ENCODE measurements at regions not wholly inside any gene's neighbourhood (a gene's known extent, or its start where the extent isn't known, plus 50 kb on each side); places are given as distances from the start of the nearest gene placed in this dataset.

DNA sequence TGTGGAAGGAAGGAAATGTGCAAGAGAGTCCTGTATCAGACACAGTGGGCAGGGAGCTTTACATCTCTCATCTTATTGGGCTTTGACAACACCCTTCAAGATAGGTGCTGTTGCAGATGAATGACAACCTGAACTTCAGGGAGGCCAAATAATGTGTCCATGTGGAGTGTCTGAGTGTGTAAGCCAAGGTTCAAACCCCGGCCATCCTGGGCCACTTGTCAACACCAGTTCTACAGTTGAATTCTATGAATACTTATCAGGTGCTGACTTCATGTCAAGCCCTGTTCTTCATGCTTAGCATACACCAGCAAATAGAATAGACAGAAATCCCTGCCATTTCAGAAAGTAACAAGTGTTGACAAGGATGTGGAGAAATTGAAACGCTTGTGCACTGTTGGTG is 354.4 kb downstream of the KCNRG start:
- Histone ChIP-seq H3K36me3 (ENCODE audit: control insufficient read depth, insufficient read depth, low read length) (no peaks in the 10 kb centered on the region), H3K4me1 (ENCODE audit: control insufficient read depth, insufficient read depth, low read length) (peaks cover 15% of the 10 kb centered on the region), H3K9ac (ENCODE audit: low read length) (no peak overlapping the region), H3K9me3 (ENCODE audit: control insufficient read depth, low read length) (no peaks in the 10 kb centered on the region), H3K27me3 (ENCODE audit: control insufficient read depth, insufficient read depth, low read length) (peaks cover 4% of the 10 kb centered on the region), H3K4me3 (ENCODE audit: low read length) (no peak overlapping the region)

GRCh38 chr13:50370303-50370950 is 355.2 kb downstream of the KCNRG start:
- H3K36me3 ChIP-seq (ENCODE audit: control insufficient read depth, insufficient read depth, low read length) = no peaks in the 10 kb centered on the region
- H3K9me3 ChIP-seq (ENCODE audit: control insufficient read depth, low read length) = no peaks in the 10 kb centered on the region
- no peak overlapping the region for H3K9ac ChIP-seq (ENCODE audit: low read length)
- peaks cover 4% of the 10 kb centered on the region for H3K27me3 ChIP-seq (ENCODE audit: control insufficient read depth, insufficient read depth, low read length)
- H3K4me1 ChIP-seq (ENCODE audit: control insufficient read depth, insufficient read depth, low read length) = peaks cover 9% of the 10 kb centered on the region
- H3K4me3 ChIP-seq (ENCODE audit: low read length) = no peak overlapping the region

DNA sequence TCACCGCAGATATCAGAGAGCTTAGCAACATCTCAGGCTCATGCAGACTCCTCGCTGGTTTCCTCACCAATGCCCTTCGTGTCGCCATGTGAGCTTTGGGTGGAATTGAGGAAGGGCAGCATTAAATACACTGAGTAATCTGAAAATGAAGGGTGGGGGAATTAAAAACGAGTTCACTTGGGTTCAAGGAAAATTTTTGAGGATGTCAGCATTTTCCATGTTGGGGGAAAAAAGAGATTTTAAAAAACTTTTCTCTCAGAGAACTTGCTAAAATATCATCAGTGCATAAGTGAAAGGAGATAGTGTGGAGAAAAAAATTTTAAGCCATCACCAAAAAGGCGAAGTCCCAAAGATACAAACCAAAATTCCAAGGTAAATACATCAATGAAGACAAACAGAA is 359.3 kb downstream of the KCNRG start:
- H3K36me3 ChIP-seq (ENCODE audit: control insufficient read depth, insufficient read depth, low read length) = no peaks in the 10 kb centered on the region
- H3K4me3 ChIP-seq (ENCODE audit: low read length) = no peak overlapping the region
- no peak overlapping the region for H3K9ac ChIP-seq (ENCODE audit: low read length)
- H3K9me3 ChIP-seq (ENCODE audit: control insufficient read depth, low read length) = no peaks in the 10 kb centered on the region
- peaks cover 6% of the 10 kb centered on the region for H3K27me3 ChIP-seq (ENCODE audit: control insufficient read depth, insufficient read depth, low read length)
- no peaks in the 10 kb centered on the region for H3K4me1 ChIP-seq (ENCODE audit: control insufficient read depth, insufficient read depth, low read length)

DNA sequence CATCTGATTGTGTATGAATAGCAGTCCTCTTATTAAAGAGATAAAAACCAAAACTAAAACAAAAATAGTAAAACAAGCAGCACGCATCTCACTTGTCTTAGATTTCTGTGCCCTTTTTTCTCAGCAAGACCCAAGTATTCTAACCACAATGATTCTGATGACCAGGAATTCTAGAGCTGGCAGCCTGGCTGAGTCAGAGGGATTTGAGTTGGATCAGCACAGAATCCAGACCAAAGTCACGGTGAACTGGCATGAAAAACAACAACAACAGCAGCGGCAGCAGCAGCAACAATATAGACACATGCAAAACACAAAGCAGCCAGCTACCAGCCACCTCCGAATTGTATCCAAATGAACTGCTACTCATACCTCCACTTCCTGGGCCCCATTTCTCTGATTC is 360.5 kb downstream of the KCNRG start:
- Histone ChIP-seq H3K4me3 (ENCODE audit: low read length) (no peak overlapping the region), H3K27me3 (ENCODE audit: control insufficient read depth, insufficient read depth, low read length) (peaks cover 7% of the 10 kb centered on the region), H3K9ac (ENCODE audit: low read length) (no peak overlapping the region), H3K9me3 (ENCODE audit: control insufficient read depth, low read length) (no peaks in the 10 kb centered on the region), H3K4me1 (ENCODE audit: control insufficient read depth, insufficient read depth, low read length) (no peaks in the 10 kb centered on the region), H3K36me3 (ENCODE audit: control insufficient read depth, insufficient read depth, low read length) (no peaks in the 10 kb centered on the region)

- Histone ChIP-seq H3K27me3 (ENCODE audit: control insufficient read depth, insufficient read depth, low read length) (peaks cover 3% of the 10 kb centered on the region), H3K9me3 (ENCODE audit: control insufficient read depth, low read length) (no peaks in the 10 kb centered on the region), H3K36me3 (ENCODE audit: control insufficient read depth, insufficient read depth, low read length) (no peaks in the 10 kb centered on the region), H3K4me3 (ENCODE audit: low read length) (no peak overlapping the region), H3K4me1 (ENCODE audit: control insufficient read depth, insufficient read depth, low read length) (no peaks in the 10 kb centered on the region), H3K9ac (ENCODE audit: low read length) (no peak overlapping the region)
Measured at GRCh38 chr13:50376895-50377575, 361.8 kb downstream of the KCNRG start.

- Histone ChIP-seq H3K4me3 (ENCODE audit: low read length) (no peak overlapping the region), H3K9ac (ENCODE audit: low read length) (no peak overlapping the region), H3K36me3 (ENCODE audit: control insufficient read depth, insufficient read depth, low read length) (no peaks in the 10 kb centered on the region), H3K4me1 (ENCODE audit: control insufficient read depth, insufficient read depth, low read length) (no peaks in the 10 kb centered on the region), H3K9me3 (ENCODE audit: control insufficient read depth, low read length) (no peaks in the 10 kb centered on the region), H3K27me3 (ENCODE audit: control insufficient read depth, insufficient read depth, low read length) (peaks cover 3% of the 10 kb centered on the region)
Measured at GRCh38 chr13:50377726-50378270, 362.6 kb downstream of the KCNRG start.

DNA sequence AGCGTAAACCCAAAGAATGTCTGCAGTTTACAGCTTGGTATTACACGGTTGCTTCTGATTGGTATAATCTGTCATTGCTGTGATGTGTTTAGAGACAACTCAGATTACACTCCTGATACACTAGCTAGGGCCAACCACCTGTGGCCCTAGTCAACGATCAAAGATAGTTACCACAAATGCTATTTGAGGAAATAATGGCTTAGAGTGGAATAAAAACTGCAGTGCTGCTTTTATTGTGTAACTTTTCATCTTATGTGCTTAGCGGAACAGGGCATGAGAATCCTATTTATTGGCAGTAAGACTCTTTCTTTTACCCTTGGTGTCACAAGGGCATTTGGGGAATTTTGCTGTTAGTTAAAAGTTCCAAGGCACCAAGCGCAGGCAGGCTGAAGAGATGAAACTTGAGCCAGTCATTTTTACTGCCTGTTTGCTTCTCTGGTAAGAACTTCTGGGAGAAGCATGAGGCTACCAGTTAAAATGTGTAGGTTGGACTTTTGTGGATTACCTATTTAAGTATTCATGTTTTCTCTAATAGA is 363.3 kb downstream of the KCNRG start:
- no peaks in the 10 kb centered on the region for H3K4me1 ChIP-seq (ENCODE audit: control insufficient read depth, insufficient read depth, low read length)
- no peak overlapping the region for H3K4me3 ChIP-seq (ENCODE audit: low read length)
- H3K36me3 ChIP-seq (ENCODE audit: control insufficient read depth, insufficient read depth, low read length) = no peaks in the 10 kb centered on the region
- H3K9ac ChIP-seq (ENCODE audit: low read length) = no peak overlapping the region
- peaks cover 3% of the 10 kb centered on the region for H3K27me3 ChIP-seq (ENCODE audit: control insufficient read depth, insufficient read depth, low read length)
- H3K9me3 ChIP-seq (ENCODE audit: control insufficient read depth, low read length) = no peaks in the 10 kb centered on the region

DNA sequence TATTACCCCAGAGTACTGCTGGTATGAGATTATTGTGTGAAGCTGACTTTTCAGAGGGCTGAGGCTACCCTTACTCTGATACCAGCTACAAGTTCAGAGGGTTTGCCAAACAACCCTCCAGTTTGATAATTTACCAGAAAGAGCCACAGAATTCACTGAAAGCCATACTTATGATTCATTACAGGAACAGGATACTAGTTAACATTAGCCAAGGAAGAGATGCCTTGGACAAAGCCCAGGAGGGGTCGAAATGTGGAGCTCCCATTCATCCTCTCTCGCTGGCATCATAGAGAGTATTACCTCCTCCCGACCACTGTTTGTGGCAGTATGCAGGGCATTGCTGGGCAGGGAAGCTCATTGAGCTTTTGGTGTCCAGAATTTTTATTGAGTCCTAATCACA is 364.3 kb downstream of the KCNRG start:
- Histone ChIP-seq H3K9ac (ENCODE audit: low read length) (no peak overlapping the region), H3K4me3 (ENCODE audit: low read length) (no peak overlapping the region), H3K4me1 (ENCODE audit: control insufficient read depth, insufficient read depth, low read length) (no peaks in the 10 kb centered on the region), H3K36me3 (ENCODE audit: control insufficient read depth, insufficient read depth, low read length) (no peaks in the 10 kb centered on the region), H3K9me3 (ENCODE audit: control insufficient read depth, low read length) (no peaks in the 10 kb centered on the region), H3K27me3 (ENCODE audit: control insufficient read depth, insufficient read depth, low read length) (peaks cover 3% of the 10 kb centered on the region)

GRCh38 chr13:50380905-50381304 is 365.7 kb downstream of the KCNRG start:
- no peak overlapping the region for H3K4me3 ChIP-seq (ENCODE audit: low read length)
- H3K36me3 ChIP-seq (ENCODE audit: control insufficient read depth, insufficient read depth, low read length) = no peaks in the 10 kb centered on the region
- H3K9me3 ChIP-seq (ENCODE audit: control insufficient read depth, low read length) = no peaks in the 10 kb centered on the region
- H3K27me3 ChIP-seq (ENCODE audit: control insufficient read depth, insufficient read depth, low read length) = peaks cover 3% of the 10 kb centered on the region
- H3K4me1 ChIP-seq (ENCODE audit: control insufficient read depth, insufficient read depth, low read length) = no peaks in the 10 kb centered on the region
- H3K9ac ChIP-seq (ENCODE audit: low read length) = no peak overlapping the region

DNA sequence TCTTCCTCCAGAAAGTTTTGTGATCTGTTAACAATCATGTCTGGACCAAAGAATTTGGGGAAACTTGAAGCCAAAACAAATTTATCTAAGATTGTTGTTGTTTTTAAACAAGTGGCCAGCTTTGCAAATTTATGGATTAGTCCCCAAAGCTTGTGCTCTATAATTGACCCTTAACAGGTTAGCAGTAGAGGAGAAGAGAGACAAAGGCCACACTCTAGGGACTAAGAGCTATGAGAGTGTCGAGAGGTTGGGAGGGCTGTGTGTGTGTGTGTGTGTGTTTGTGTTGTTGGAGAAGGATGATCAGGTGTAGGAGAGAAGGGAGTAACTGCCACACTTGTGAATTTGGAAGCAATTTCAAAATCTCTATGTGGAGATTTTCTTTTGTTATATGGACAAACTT is 367.3 kb downstream of the KCNRG start:
- H3K4me1 ChIP-seq (ENCODE audit: control insufficient read depth, insufficient read depth, low read length) = peaks cover 7% of the 10 kb centered on the region
- no peak overlapping the region for H3K4me3 ChIP-seq (ENCODE audit: low read length)
- no peak overlapping the region for H3K9ac ChIP-seq (ENCODE audit: low read length)
- H3K27me3 ChIP-seq (ENCODE audit: control insufficient read depth, insufficient read depth, low read length) = peaks cover 3% of the 10 kb centered on the region
- no peaks in the 10 kb centered on the region for H3K36me3 ChIP-seq (ENCODE audit: control insufficient read depth, insufficient read depth, low read length)
- H3K9me3 ChIP-seq (ENCODE audit: control insufficient read depth, low read length) = no peaks in the 10 kb centered on the region

- Histone ChIP-seq H3K4me3 (ENCODE audit: low read length) (no peak overlapping the region), H3K36me3 (ENCODE audit: control insufficient read depth, insufficient read depth, low read length) (no peaks in the 10 kb centered on the region), H3K4me1 (ENCODE audit: control insufficient read depth, insufficient read depth, low read length) (peaks cover 7% of the 10 kb centered on the region), H3K9ac (ENCODE audit: low read length) (no peak overlapping the region), H3K27me3 (ENCODE audit: control insufficient read depth, insufficient read depth, low read length) (peaks cover 3% of the 10 kb centered on the region), H3K9me3 (ENCODE audit: control insufficient read depth, low read length) (no peaks in the 10 kb centered on the region)
Measured at GRCh38 chr13:50382951-50383350, 367.7 kb downstream of the KCNRG start.

DNA sequence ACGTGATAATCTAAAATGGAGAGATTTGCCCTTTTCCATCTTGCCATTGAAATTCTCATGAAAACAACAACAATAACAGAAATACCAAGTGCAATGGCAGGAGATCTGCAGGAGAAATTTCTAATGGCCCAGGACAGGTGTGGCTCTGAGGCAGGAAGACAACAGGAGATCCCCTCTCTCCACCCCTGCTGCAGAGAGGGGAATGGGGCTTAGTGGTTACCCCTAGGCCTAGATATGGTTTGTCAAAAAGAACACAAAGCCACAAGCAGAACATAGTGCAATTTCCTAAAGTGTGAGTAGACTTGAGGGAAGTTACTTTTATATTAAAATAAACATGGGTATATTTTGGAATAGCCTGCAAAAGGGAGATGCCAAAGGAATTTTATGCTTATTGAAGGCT is 369.5 kb downstream of the KCNRG start:
- Histone ChIP-seq H3K27me3 (ENCODE audit: control insufficient read depth, insufficient read depth, low read length) (no peaks in the 10 kb centered on the region), H3K4me1 (ENCODE audit: control insufficient read depth, insufficient read depth, low read length) (peaks cover 7% of the 10 kb centered on the region), H3K4me3 (ENCODE audit: low read length) (no peak overlapping the region), H3K36me3 (ENCODE audit: control insufficient read depth, insufficient read depth, low read length) (no peaks in the 10 kb centered on the region), H3K9me3 (ENCODE audit: control insufficient read depth, low read length) (no peaks in the 10 kb centered on the region), H3K9ac (ENCODE audit: low read length) (no peak overlapping the region)
